ENCODE measurements at regions not wholly inside any gene's neighbourhood (a gene's known extent, or its start where the extent isn't known, plus 50 kb on each side); places are given as distances from the start of the nearest gene placed in this dataset.

- TF ChIP-seq CTCF (conservative IDR thresholded peaks at IDR 0.05; ENCODE audit: low read length): no peak
- no peak for DNase-seq (ENCODE audit: low read depth)
- H3K4me3 ChIP-seq (ENCODE audit: low read length): no peak overlapping the region
Measured at GRCh38 chr2:12273111-12273510, 443.6 kb upstream of the TRIB2 start.

GRCh38 chr2:12274591-12274990, 442.1 kb upstream of the TRIB2 start:
- no peak for DNase-seq (ENCODE audit: low read depth)
- no peak for TF ChIP-seq CTCF (conservative IDR thresholded peaks at IDR 0.05; ENCODE audit: low read length)
- no peak overlapping the region for H3K4me3 ChIP-seq (ENCODE audit: low read length)

- no peak overlapping the region for H3K4me3 ChIP-seq (ENCODE audit: low read length)
- no peak for DNase-seq (ENCODE audit: low read depth)
Measured at GRCh38 chr2:12277241-12278034, 439.3 kb upstream of the TRIB2 start.

GRCh38 chr2:12278217-12278750, 438.5 kb upstream of the TRIB2 start:
- DNase-seq (ENCODE audit: low read depth): no peak
- no peak for TF ChIP-seq CTCF (conservative IDR thresholded peaks at IDR 0.05; ENCODE audit: low read length)
- H3K4me3 ChIP-seq (ENCODE audit: low read length): no peak overlapping the region

More at GRCh38 chr2:12277241-12278034, 439.3 kb upstream of the TRIB2 start:
- TF ChIP-seq CTCF (conservative IDR thresholded peaks at IDR 0.05; ENCODE audit: low read length): no peak

GRCh38 chr2:12282780-12283695, 433.7 kb upstream of the TRIB2 start:
- H3K4me3 ChIP-seq (ENCODE audit: low read length): no peak overlapping the region
- no peak for TF ChIP-seq CTCF (conservative IDR thresholded peaks at IDR 0.05; ENCODE audit: low read length)
- no peak for DNase-seq (ENCODE audit: low read depth)

GRCh38 chr2:12284037-12284436, 432.7 kb upstream of the TRIB2 start:
- TF ChIP-seq CTCF (conservative IDR thresholded peaks at IDR 0.05; ENCODE audit: low read length): no peak
- no peak overlapping the region for H3K4me3 ChIP-seq (ENCODE audit: low read length)
- DNase-seq (ENCODE audit: low read depth): no peak

Measured in AG10803 (cell line).